Right lobe of liver (tissue), 4 donors: ENCODE measurements at regions not wholly inside any gene's neighbourhood (a gene's known extent, or its start where the extent isn't known, plus 50 kb on each side); places are given as distances from the start of the nearest gene placed in this dataset.

ENCODE experiments used
- POLR2A ChIP-seq: fragments of 450-650 bp; IDR thresholded peaks from one replicate; pipeline ENCODE4 v1.6.1; 2017; ENCODE audit warnings: antibody characterized with exemption, mild to moderate bottlenecking
- TF ChIP-seq, protein P1 (sequence below), 4 donors: fragments of 200-600 bp in 3 of 4; fragments of 450-650 bp in 1 of 4; IDR thresholded peaks; one replicate each; pipeline versions ENCODE4 v1.5.1 to v1.8.0; 2016 to 2022; ENCODE audit warnings: antibody characterized with exemption in 4 of 4, mild to moderate bottlenecking in 2 of 4
- donor health status: DM: no; HTN: no; CAD: no.
- donor health status: DM: no; HTN: no; CAD: no.
- donor health status: DM: no; HTN: yes; CAD: no.

DNA sequence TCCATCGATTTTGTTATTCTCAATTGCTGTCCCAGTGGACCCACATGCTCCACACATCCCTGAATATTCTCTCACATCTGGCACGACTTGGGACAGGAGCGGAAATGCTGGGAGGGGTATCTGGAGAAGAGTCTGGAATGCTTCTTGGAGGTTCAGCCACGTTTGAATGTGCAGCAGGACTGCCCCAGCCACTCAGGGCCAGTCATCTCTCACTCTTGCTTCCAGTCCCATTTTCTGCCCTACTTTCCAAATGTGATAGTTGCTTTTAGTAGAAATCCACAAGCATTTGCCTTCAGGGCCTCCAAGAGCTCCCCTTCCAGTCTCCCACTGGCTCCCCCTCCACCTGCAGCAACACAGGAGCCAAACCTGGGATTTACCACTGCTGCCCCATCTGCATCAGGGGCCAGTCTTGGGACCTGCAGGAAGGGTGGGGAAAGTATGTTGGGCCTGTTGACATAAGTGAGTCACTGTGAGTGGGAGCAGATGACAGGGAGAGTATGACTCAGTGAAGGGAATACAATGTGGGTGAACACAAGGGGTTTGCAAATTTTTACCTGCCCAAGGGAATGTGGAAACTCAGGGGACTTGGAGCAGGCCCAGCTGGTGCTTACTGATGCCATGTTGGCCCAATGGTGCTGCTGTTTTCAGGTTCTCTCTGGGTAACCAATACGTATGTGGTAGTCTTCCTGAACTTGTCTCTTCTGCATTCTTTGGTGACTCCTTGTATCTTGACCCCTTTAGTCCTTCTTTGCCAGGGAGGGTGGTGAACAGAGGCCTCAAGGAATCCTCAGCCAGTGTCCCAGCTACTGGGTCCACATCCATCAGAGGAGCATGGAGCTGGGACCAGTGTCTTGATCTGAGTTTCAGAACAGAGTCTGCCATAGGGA lies 78.8 kb upstream of the CRHR1 start:
- TF ChIP-seq, protein P1, sequence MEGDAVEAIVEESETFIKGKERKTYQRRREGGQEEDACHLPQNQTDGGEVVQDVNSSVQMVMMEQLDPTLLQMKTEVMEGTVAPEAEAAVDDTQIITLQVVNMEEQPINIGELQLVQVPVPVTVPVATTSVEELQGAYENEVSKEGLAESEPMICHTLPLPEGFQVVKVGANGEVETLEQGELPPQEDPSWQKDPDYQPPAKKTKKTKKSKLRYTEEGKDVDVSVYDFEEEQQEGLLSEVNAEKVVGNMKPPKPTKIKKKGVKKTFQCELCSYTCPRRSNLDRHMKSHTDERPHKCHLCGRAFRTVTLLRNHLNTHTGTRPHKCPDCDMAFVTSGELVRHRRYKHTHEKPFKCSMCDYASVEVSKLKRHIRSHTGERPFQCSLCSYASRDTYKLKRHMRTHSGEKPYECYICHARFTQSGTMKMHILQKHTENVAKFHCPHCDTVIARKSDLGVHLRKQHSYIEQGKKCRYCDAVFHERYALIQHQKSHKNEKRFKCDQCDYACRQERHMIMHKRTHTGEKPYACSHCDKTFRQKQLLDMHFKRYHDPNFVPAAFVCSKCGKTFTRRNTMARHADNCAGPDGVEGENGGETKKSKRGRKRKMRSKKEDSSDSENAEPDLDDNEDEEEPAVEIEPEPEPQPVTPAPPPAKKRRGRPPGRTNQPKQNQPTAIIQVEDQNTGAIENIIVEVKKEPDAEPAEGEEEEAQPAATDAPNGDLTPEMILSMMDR (IDR thresholded peaks at IDR 0.05), result no peak
- no peak for TF ChIP-seq POLR2A
